Non-pigmented ciliary epithelial cell (primary cell): ENCODE measurements at regions not wholly inside any gene's neighbourhood (a gene's known extent, or its start where the extent isn't known, plus 50 kb on each side); places are given as distances from the start of the nearest gene placed in this dataset.

Experiments used
- DNase-seq: peaks from one replicate; pipeline ENCODE4 v3.0.0-alpha.2; 2010; ENCODE audit warnings: low read depth

GRCh38 chr21:39124681-39125251 lies 58.5 kb downstream of the PSMG1 start:
- no peak for DNase-seq

GRCh38 chr21:39123375-39123774 lies 59.9 kb downstream of the PSMG1 start:
- no peak for DNase-seq

- DNase-seq: no peak
These were observed 61.5 kb downstream of the PSMG1 start for GRCh38 chr21:39121600-39122355.

- no peak for DNase-seq
These were observed 62.2 kb downstream of the PSMG1 start for GRCh38 chr21:39120876-39121599.

- no peak for DNase-seq
These were observed 63.4 kb downstream of the PSMG1 start for GRCh38 chr21:39119891-39120290.

GRCh38 chr21:39118604-39119215 lies 64.5 kb downstream of the PSMG1 start:
- DNase-seq: no peak

GRCh38 chr21:39118061-39118460 lies 65.2 kb downstream of the PSMG1 start:
- no peak for DNase-seq

- no peak for DNase-seq
These were observed 65.7 kb downstream of the PSMG1 start for GRCh38 chr21:39117440-39117970.

- DNase-seq: no peak
These were observed 66.4 kb downstream of the PSMG1 start for GRCh38 chr21:39116761-39117439.

- DNase-seq: no peak
These were observed 67.5 kb downstream of the PSMG1 start for GRCh38 chr21:39115576-39116235.

- no peak for DNase-seq
These were observed 68.2 kb downstream of the PSMG1 start for GRCh38 chr21:39114871-39115575.

GRCh38 chr21:39111931-39112550 lies 71.2 kb downstream of the PSMG1 start:
- no peak for DNase-seq

GRCh38 chr21:39110431-39110830 lies 72.8 kb downstream of the PSMG1 start:
- DNase-seq: no peak

- DNase-seq: no peak
These were observed 73.5 kb downstream of the PSMG1 start for GRCh38 chr21:39109596-39110210.

GRCh38 chr21:39109163-39109530 lies 74.1 kb downstream of the PSMG1 start:
- no peak for DNase-seq

- DNase-seq: no peak
These were observed 74.7 kb downstream of the PSMG1 start for GRCh38 chr21:39108291-39109162.

- DNase-seq: no peak
These were observed 75.5 kb downstream of the PSMG1 start for GRCh38 chr21:39107739-39108138.

- DNase-seq: no peak
These were observed 76.3 kb downstream of the PSMG1 start for GRCh38 chr21:39106881-39107462.

- DNase-seq: no peak
These were observed 77.4 kb downstream of the PSMG1 start for GRCh38 chr21:39105836-39106235.
